ENCODE measurements at regions not wholly inside any gene's neighbourhood (a gene's known extent, or its start where the extent isn't known, plus 50 kb on each side); places are given as distances from the start of the nearest gene placed in this dataset.
"Not testable (repeated sequence)": the region's sequence is repeated elsewhere in the genome, so short reads cannot be mapped to it uniquely, and the experiment has no call there.

DNA sequence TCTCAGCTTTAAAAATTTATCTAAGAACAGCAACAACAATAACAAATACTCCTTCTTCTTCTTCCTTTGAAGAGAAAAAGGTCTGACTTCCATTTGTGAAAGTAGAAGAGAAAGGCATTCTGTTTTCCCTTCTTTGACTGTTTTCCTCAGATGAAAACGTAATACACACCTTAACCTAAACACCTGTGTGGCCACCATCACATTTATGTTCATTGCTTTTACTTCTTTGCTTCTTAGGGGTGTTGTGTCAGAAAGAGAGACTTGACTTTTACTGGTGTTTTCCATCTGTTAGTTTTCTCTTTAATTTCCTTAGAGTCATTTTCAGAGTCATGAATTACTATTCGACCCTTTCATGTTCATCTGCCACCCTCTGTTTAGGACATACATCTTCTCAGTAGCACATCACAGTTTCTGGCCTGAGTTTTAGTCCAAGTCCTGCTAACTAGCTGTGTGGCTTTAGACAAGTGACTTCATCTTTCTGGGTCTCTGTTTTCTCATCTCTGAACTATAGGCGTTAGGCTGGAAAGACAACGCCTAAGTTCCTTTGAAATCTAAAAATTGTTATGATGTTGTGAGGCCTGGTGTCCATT, 283.8 kb downstream of the GATA3 start:
- Histone ChIP-seq H3K79me2 (no peaks in the 10 kb centered on the region), H3K4me2 (no peak overlapping the region), H3K36me3 (replicated peaks; ENCODE audit: insufficient read depth, low read depth) (no peaks in the 10 kb centered on the region), H2AFZ (no peak overlapping the region), H3K27ac (no peak overlapping the region), H3K9me2 (replicated peaks; ENCODE audit: insufficient read depth) (no peaks in the 10 kb centered on the region), H3K4me3 (no peak overlapping the region), H3K4me1 (ENCODE audit: insufficient read depth) (no peaks in the 10 kb centered on the region), H3K9me3 (ENCODE audit: low read depth) (no peaks in the 10 kb centered on the region), H4K20me1 (ENCODE audit: insufficient read depth, poor library complexity, severe bottlenecking) (no peaks in the 10 kb centered on the region), H3K27me3 (peaks cover 18% of the 10 kb centered on the region)
- TF ChIP-seq EZH2phosphoT487 (IDR thresholded peaks at IDR 0.05; ENCODE audit: low read depth, severe bottlenecking, unreplicated experiment) = no peak
- TF ChIP-seq, protein P1, sequence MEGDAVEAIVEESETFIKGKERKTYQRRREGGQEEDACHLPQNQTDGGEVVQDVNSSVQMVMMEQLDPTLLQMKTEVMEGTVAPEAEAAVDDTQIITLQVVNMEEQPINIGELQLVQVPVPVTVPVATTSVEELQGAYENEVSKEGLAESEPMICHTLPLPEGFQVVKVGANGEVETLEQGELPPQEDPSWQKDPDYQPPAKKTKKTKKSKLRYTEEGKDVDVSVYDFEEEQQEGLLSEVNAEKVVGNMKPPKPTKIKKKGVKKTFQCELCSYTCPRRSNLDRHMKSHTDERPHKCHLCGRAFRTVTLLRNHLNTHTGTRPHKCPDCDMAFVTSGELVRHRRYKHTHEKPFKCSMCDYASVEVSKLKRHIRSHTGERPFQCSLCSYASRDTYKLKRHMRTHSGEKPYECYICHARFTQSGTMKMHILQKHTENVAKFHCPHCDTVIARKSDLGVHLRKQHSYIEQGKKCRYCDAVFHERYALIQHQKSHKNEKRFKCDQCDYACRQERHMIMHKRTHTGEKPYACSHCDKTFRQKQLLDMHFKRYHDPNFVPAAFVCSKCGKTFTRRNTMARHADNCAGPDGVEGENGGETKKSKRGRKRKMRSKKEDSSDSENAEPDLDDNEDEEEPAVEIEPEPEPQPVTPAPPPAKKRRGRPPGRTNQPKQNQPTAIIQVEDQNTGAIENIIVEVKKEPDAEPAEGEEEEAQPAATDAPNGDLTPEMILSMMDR (IDR thresholded peaks at IDR 0.05; ENCODE audit: poor library complexity) = no peak
- TF ChIP-seq EZH2 (IDR thresholded peaks at IDR 0.05; ENCODE audit: borderline replicate concordance) = no peak
- DNase-seq (ENCODE audit: low spot score) = no peak
- WGBS (ENCODE audit: low lambda C conversion rate, missing lambda C conversion rate) = 92% methylated on average over 4 of the region's 4 CpGs

DNA sequence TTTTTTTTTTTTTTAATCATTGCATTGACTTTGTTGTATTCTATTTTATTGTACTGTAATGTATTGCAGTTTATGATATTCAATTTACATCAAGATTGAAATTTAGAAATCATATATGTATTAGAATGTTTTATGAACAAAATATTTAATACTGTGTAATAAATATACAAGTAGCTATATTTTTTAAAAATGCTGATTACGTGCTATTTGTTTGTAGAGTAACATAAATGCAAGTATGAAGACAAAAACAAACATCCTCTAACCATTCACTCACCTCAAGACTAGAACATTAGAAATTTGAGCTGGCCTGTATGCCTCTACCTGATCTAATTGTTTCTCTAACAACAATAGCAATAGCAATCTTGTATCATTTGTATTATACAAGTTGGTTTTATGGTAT, 290.3 kb downstream of the GATA3 start:
- peaks cover 7% of the 10 kb centered on the region for H3K27me3 ChIP-seq
- no peak overlapping the region for H2AFZ ChIP-seq
- H3K79me2 ChIP-seq = no peaks in the 10 kb centered on the region
- H3K4me3 ChIP-seq = no peak overlapping the region
- H3K27ac ChIP-seq = no peak overlapping the region
- H3K9me3 ChIP-seq (ENCODE audit: low read depth) = no peaks in the 10 kb centered on the region
- H3K36me3 ChIP-seq (replicated peaks; ENCODE audit: insufficient read depth, low read depth) = no peaks in the 10 kb centered on the region
- DNase-seq (ENCODE audit: low spot score) = no peak
- WGBS (ENCODE audit: low lambda C conversion rate, missing lambda C conversion rate) = 97% methylated on average over 1 of the region's 1 CpG
- H3K9me2 ChIP-seq (replicated peaks; ENCODE audit: insufficient read depth) = no peaks in the 10 kb centered on the region
- H4K20me1 ChIP-seq (ENCODE audit: insufficient read depth, poor library complexity, severe bottlenecking) = no peaks in the 10 kb centered on the region
- no peaks in the 10 kb centered on the region for H3K4me1 ChIP-seq (ENCODE audit: insufficient read depth)
- TF ChIP-seq, protein P1 (IDR thresholded peaks at IDR 0.05; ENCODE audit: poor library complexity) = no peak
- TF ChIP-seq EZH2phosphoT487 (IDR thresholded peaks at IDR 0.05; ENCODE audit: low read depth, severe bottlenecking, unreplicated experiment) (no peak), EZH2 (IDR thresholded peaks at IDR 0.05; ENCODE audit: borderline replicate concordance) (no peak)
- no peak overlapping the region for H3K4me2 ChIP-seq

DNA sequence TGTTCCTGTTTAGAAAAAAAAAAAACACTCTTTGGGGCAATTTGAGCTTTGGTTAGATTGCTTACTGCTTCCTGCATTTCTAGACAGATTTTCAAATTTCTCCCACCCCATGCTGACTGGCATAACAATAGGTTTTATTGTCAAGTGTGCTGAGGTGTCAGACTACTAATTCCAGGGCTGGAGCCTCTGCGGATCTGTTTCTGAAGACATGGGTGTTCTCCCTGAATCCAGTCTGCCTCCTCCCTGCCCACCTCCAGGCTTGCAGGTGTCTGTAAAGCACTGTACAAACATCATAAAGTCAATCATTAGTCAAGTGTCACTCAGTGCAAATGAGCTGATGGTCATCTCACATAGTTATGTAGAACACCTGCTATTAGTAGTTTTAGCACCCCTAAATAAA, 292.4 kb downstream of the GATA3 start:
- Histone ChIP-seq H3K4me3 (no peak overlapping the region), H3K9me2 (replicated peaks; ENCODE audit: insufficient read depth) (no peaks in the 10 kb centered on the region), H3K79me2 (no peaks in the 10 kb centered on the region), H4K20me1 (ENCODE audit: insufficient read depth, poor library complexity, severe bottlenecking) (no peaks in the 10 kb centered on the region), H3K27ac (no peak overlapping the region), H3K27me3 (peaks cover 3% of the 10 kb centered on the region), H3K4me2 (no peak overlapping the region), H3K36me3 (replicated peaks; ENCODE audit: insufficient read depth, low read depth) (no peaks in the 10 kb centered on the region), H2AFZ (no peak overlapping the region), H3K9me3 (ENCODE audit: low read depth) (no peaks in the 10 kb centered on the region), H3K4me1 (ENCODE audit: insufficient read depth) (peaks cover 3% of the 10 kb centered on the region)
- no peak for TF ChIP-seq EZH2phosphoT487 (IDR thresholded peaks at IDR 0.05; ENCODE audit: low read depth, severe bottlenecking, unreplicated experiment)
- TF ChIP-seq, protein P1 (IDR thresholded peaks at IDR 0.05; ENCODE audit: poor library complexity) = no peak
- no peak for TF ChIP-seq EZH2 (IDR thresholded peaks at IDR 0.05; ENCODE audit: borderline replicate concordance)
- 38% methylated on average over 1 of the region's 1 CpG for whole genome bisulfite sequencing (ENCODE audit: low lambda C conversion rate, missing lambda C conversion rate)
- peak; percentile 14 for DNase-seq (ENCODE audit: low spot score)

DNA sequence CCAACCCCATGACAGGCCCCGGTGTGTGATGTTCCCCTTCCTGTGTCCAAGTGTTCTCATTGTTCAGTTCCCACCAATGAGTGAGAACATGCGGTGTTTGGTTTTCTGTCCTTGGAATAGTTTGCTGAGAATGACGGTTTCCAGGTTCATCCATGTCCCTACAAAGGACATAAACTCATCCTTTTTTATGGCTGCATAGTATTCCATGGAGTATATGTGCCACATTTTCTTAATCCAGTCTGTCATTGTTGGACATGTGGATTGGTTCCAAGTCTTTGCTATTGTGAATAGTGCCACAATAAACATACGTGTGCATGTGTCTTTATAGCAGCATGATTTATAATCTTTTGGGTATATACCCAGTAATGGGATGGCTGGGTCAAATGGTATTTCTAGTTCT, 293.1 kb downstream of the GATA3 start:
- not testable (repeated sequence) for H4K20me1 ChIP-seq (ENCODE audit: insufficient read depth, poor library complexity, severe bottlenecking); H2AFZ ChIP-seq

More for the DNA sequence above, 293.1 kb downstream of the GATA3 start:
- H3K79me2 ChIP-seq; H3K9me3 ChIP-seq (ENCODE audit: low read depth); H3K9me2 ChIP-seq (replicated peaks; ENCODE audit: insufficient read depth); H3K27ac ChIP-seq; H3K4me2 ChIP-seq; H3K4me3 ChIP-seq; H3K36me3 ChIP-seq (replicated peaks; ENCODE audit: insufficient read depth, low read depth); DNase-seq (ENCODE audit: low spot score); H3K27me3 ChIP-seq; H3K4me1 ChIP-seq (ENCODE audit: insufficient read depth): not testable (repeated sequence)
- 94% methylated on average over 4 of the region's 4 CpGs for WGBS (ENCODE audit: low lambda C conversion rate, missing lambda C conversion rate)
